ENCODE measurements at regions not wholly inside any gene's neighbourhood (a gene's known extent, or its start where the extent isn't known, plus 50 kb on each side); places are given as distances from the start of the nearest gene placed in this dataset.

DNA sequence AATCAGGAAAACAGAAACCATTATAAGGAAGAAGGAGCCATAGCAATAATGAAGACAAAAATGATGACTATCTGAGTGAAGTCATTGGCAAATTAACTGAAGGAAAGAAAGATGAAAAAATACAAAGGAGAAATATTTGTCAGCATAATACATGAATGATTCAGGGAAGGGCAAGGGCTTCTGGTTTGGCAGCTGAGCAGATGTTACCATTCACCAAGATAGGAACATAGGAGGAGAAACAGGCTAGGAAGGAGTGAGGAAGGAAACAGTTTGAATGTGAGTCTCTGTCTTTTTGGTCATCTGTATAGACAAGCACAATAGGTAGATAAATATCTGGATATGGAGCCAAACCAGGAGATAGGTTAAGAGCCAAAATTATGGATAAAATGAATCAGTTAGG lies 296.0 kb downstream of the ISL1 start:
- Histone ChIP-seq H3K4me3 (ENCODE audit: low read depth, low read length) (no peak overlapping the region), H3K27me3 (ENCODE audit: control insufficient read depth, insufficient read depth, low read length) (no peaks in the 10 kb centered on the region), H3K36me3 (ENCODE audit: control insufficient read depth, insufficient read depth, low read length) (no peaks in the 10 kb centered on the region)
- DNase-seq (ENCODE audit: low read depth) (no peak), FAIRE-seq (no peak)
- TF ChIP-seq, protein P1, sequence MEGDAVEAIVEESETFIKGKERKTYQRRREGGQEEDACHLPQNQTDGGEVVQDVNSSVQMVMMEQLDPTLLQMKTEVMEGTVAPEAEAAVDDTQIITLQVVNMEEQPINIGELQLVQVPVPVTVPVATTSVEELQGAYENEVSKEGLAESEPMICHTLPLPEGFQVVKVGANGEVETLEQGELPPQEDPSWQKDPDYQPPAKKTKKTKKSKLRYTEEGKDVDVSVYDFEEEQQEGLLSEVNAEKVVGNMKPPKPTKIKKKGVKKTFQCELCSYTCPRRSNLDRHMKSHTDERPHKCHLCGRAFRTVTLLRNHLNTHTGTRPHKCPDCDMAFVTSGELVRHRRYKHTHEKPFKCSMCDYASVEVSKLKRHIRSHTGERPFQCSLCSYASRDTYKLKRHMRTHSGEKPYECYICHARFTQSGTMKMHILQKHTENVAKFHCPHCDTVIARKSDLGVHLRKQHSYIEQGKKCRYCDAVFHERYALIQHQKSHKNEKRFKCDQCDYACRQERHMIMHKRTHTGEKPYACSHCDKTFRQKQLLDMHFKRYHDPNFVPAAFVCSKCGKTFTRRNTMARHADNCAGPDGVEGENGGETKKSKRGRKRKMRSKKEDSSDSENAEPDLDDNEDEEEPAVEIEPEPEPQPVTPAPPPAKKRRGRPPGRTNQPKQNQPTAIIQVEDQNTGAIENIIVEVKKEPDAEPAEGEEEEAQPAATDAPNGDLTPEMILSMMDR (IDR thresholded peaks at IDR 0.05; ENCODE audit: insufficient read depth, low read length, severe bottlenecking) = no peak

DNA sequence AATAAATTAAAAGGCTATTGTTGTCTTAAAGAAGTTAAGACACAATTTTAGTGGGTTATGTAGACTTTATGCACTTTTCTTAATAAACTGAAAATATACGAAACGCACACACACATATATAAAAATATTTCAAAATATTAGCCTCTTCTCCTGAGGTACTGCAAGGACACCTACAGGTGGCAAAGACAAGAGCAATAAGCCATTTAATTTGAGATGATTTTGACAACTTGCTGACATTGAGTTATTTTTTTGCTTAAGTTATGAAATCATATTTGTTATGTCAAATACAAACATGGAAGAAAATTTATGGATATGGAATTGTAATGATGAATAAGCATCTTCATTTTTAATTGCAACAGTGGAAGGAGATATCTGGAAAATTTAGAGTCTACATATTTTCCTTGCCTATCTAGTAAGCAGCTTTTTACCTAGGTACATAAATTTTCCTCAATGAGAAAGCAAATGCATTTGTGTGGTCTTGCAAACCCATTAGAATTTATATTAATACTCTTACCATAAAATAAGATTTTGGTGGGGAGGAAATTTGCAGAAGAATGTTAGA lies 301.6 kb downstream of the ISL1 start:
- Histone ChIP-seq H3K4me3 (ENCODE audit: low read depth, low read length) (no peak overlapping the region), H3K27me3 (ENCODE audit: control insufficient read depth, insufficient read depth, low read length) (no peaks in the 10 kb centered on the region), H3K36me3 (ENCODE audit: control insufficient read depth, insufficient read depth, low read length) (no peaks in the 10 kb centered on the region)
- no peak for FAIRE-seq
- peak; percentile 28 for DNase-seq (ENCODE audit: low read depth)
- TF ChIP-seq, protein P1 (IDR thresholded peaks at IDR 0.05; ENCODE audit: insufficient read depth, low read length, severe bottlenecking) = peak; percentile 20

DNA sequence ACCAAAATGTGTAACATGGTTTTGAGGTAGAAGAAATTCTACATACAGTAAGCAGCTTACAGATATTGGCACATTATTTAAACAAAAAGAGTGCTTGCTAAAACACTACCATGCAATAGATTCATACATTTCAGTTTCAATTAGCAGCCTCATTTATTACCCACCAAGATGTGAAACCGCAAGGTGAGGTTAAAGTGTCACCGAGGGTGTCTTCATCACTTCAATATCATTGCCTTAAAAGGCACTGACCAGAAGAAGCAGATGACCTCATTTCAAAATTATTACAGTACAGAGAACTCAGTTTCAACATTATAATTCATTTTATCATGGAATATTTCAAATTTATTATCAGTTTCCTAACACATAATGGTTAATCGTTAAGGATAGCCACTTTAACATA lies 302.2 kb downstream of the ISL1 start:
- TF ChIP-seq, protein P1 (IDR thresholded peaks at IDR 0.05; ENCODE audit: insufficient read depth, low read length, severe bottlenecking) = no peak
- FAIRE-seq = no peak

DNA sequence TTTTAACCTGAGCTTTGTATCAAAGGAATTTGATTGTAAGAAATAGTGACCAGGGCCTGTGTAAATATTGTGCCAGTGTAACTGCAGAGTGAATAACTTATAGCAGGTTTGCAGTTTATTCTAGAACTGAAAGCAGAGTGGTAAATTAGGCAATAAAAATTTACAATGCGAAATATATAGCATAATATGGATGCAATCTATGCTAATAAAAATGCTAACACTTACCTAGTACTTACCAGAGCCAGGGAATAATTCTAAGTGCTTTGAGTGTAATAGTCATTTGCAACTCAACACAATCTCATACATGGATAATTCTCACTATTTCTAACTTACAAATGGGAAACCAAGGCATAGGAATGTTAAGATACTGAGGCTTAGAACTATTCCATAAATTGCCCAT lies 303.4 kb downstream of the ISL1 start:
- Histone ChIP-seq H3K4me3 (ENCODE audit: low read depth, low read length) (no peak overlapping the region), H3K27me3 (ENCODE audit: control insufficient read depth, insufficient read depth, low read length) (no peaks in the 10 kb centered on the region), H3K36me3 (ENCODE audit: control insufficient read depth, insufficient read depth, low read length) (no peaks in the 10 kb centered on the region)
- FAIRE-seq (no peak), DNase-seq (ENCODE audit: low read depth) (no peak)
- TF ChIP-seq, protein P1 (IDR thresholded peaks at IDR 0.05; ENCODE audit: insufficient read depth, low read length, severe bottlenecking) = no peak

More for the DNA sequence above, 302.2 kb downstream of the ISL1 start:
- no peaks in the 10 kb centered on the region for H3K27me3 ChIP-seq (ENCODE audit: control insufficient read depth, insufficient read depth, low read length)
- no peaks in the 10 kb centered on the region for H3K36me3 ChIP-seq (ENCODE audit: control insufficient read depth, insufficient read depth, low read length)
- no peak for DNase-seq (ENCODE audit: low read depth)
- H3K4me3 ChIP-seq (ENCODE audit: low read depth, low read length) = no peak overlapping the region

DNA sequence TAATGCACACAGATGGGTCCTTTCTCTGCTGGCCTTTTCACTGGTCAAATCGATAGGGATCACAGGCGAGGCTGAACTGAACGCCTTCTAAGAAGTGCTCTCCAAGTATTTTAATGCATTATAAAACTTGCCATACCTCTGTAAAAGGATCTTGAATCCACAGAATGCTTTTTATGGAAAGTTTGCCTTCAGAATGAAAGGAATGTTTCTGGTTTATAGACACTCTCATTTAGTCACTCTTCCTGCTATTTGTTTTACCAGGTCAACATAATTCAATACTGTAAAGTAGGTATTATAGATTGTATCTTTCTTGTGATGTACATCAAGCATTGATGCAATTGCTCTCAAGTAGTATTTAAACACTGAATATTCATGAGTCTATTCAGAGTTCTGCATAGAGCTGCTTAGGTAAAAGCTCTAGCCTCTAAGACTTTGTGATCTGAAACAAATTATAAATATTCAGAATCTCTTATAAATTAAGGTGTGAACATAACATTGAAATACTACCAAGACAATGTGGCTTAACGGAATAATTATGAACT lies 308.4 kb downstream of the ISL1 start:
- no peak for FAIRE-seq
- Histone ChIP-seq H3K27me3 (ENCODE audit: control insufficient read depth, insufficient read depth, low read length) (no peaks in the 10 kb centered on the region), H3K36me3 (ENCODE audit: control insufficient read depth, insufficient read depth, low read length) (no peaks in the 10 kb centered on the region), H3K4me3 (ENCODE audit: low read depth, low read length) (no peak overlapping the region)
- DNase-seq (ENCODE audit: low read depth) = no peak
- TF ChIP-seq, protein P1 (IDR thresholded peaks at IDR 0.05; ENCODE audit: insufficient read depth, low read length, severe bottlenecking) = no peak

DNA sequence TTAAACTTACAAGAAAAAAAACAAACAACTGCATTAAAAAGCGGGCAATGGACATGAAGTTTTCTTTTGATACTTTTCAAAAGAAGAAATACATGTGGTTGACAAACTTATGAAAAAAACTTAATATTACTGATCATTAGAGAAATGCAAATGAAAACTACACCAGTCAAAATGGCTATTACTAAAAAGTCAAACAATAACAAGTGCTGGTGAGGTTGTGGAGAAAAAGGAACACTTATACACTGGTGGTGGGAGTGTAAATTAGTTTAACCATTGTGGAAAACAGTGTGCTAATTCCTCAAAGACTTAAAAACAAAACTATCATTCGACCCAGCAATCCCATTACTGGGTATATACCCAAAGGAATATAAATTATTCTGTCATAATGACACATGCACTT lies 311.6 kb downstream of the ISL1 start:
- H3K36me3 ChIP-seq (ENCODE audit: control insufficient read depth, insufficient read depth, low read length) = no peaks in the 10 kb centered on the region
- DNase-seq (ENCODE audit: low read depth) (no peak), FAIRE-seq (no peak)
- no peak overlapping the region for H3K4me3 ChIP-seq (ENCODE audit: low read depth, low read length)
- no peaks in the 10 kb centered on the region for H3K27me3 ChIP-seq (ENCODE audit: control insufficient read depth, insufficient read depth, low read length)
- TF ChIP-seq, protein P1 (IDR thresholded peaks at IDR 0.05; ENCODE audit: insufficient read depth, low read length, severe bottlenecking) = no peak

All from bronchial epithelial cell (primary cell).